ENCODE measurements at regions not wholly inside any gene's neighbourhood (a gene's known extent, or its start where the extent isn't known, plus 50 kb on each side); places are given as distances from the start of the nearest gene placed in this dataset.
"Not testable (repeated sequence)": the region's sequence is repeated elsewhere in the genome, so short reads cannot be mapped to it uniquely, and the experiment has no call there.

GRCh38 chr17:33562792-33563191 is 269.7 kb upstream of the ASIC2 start:
- TF ChIP-seq CTCF (IDR thresholded peaks at IDR 0.05; ENCODE audit: low read depth, low read length), result no peak
- CTCF ChIA-PET, result no interaction called here
- no peak for DNase-seq (ENCODE audit: low read depth, low spot score)
- no peak overlapping the region for H3K4me3 ChIP-seq (ENCODE audit: low read depth, low read length)
- H3K27ac ChIP-seq (ENCODE audit: low read depth, low read length), result no peak overlapping the region
- POLR2A ChIA-PET, result no interaction called here
- H3K27me3 ChIP-seq (ENCODE audit: control insufficient read depth, insufficient read depth, low read length), result no peaks in the 10 kb centered on the region
- peaks cover 20% of the 10 kb centered on the region for H3K9me3 ChIP-seq (ENCODE audit: control insufficient read depth, insufficient read depth, low read length)

- TF ChIP-seq CTCF (IDR thresholded peaks at IDR 0.05; ENCODE audit: low read depth, low read length), result no peak
These were observed 271.1 kb upstream of the ASIC2 start for GRCh38 chr17:33564146-33564545.

GRCh38 chr17:33567223-33567622 is 274.1 kb upstream of the ASIC2 start:
- peaks cover 24% of the 10 kb centered on the region for H3K9me3 ChIP-seq (ENCODE audit: control insufficient read depth, insufficient read depth, low read length)
- H3K4me3 ChIP-seq (ENCODE audit: low read depth, low read length), result no peak overlapping the region
- H3K27me3 ChIP-seq (ENCODE audit: control insufficient read depth, insufficient read depth, low read length), result no peaks in the 10 kb centered on the region
- no peak overlapping the region for H3K27ac ChIP-seq (ENCODE audit: low read depth, low read length)
- ChIA-PET POLR2A (no interaction called here), CTCF (no interaction called here)
- TF ChIP-seq CTCF (IDR thresholded peaks at IDR 0.05; ENCODE audit: low read depth, low read length), result no peak
- no peak for DNase-seq (ENCODE audit: low read depth, low spot score)

More at GRCh38 chr17:33564146-33564545, 271.1 kb upstream of the ASIC2 start:
- H3K4me3 ChIP-seq (ENCODE audit: low read depth, low read length), result no peak overlapping the region
- DNase-seq (ENCODE audit: low read depth, low spot score), result no peak
- no peak overlapping the region for H3K27ac ChIP-seq (ENCODE audit: low read depth, low read length)
- H3K9me3 ChIP-seq (ENCODE audit: control insufficient read depth, insufficient read depth, low read length), result peaks cover 20% of the 10 kb centered on the region
- CTCF ChIA-PET, result no interaction called here
- no peaks in the 10 kb centered on the region for H3K27me3 ChIP-seq (ENCODE audit: control insufficient read depth, insufficient read depth, low read length)
- POLR2A ChIA-PET, result no interaction called here

GRCh38 chr17:33572615-33573014 is 279.5 kb upstream of the ASIC2 start:
- Histone ChIP-seq H3K27ac (ENCODE audit: low read depth, low read length) (no peak overlapping the region), H3K27me3 (ENCODE audit: control insufficient read depth, insufficient read depth, low read length) (no peaks in the 10 kb centered on the region), H3K9me3 (ENCODE audit: control insufficient read depth, insufficient read depth, low read length) (peaks cover 28% of the 10 kb centered on the region), H3K4me3 (ENCODE audit: low read depth, low read length) (no peak overlapping the region)
- ChIA-PET CTCF (interaction anchor here (0.5 kb wide), 1 partner anchor 62 kb away, joined by 6 read pairs; no protein-coding TSS in a partner anchor), POLR2A (no interaction called here)
- DNase-seq (ENCODE audit: low read depth, low spot score), result no peak
- TF ChIP-seq CTCF (IDR thresholded peaks at IDR 0.05; ENCODE audit: low read depth, low read length), result no peak

GRCh38 chr17:33574942-33575445 is 281.9 kb upstream of the ASIC2 start:
- no peak for TF ChIP-seq CTCF (IDR thresholded peaks at IDR 0.05; ENCODE audit: low read depth, low read length)
- POLR2A ChIA-PET, result no interaction called here
- no peaks in the 10 kb centered on the region for H3K27me3 ChIP-seq (ENCODE audit: control insufficient read depth, insufficient read depth, low read length)
- CTCF ChIA-PET, result no interaction called here
- DNase-seq (ENCODE audit: low read depth, low spot score), result no peak
- H3K9me3 ChIP-seq (ENCODE audit: control insufficient read depth, insufficient read depth, low read length), result peaks cover 41% of the 10 kb centered on the region
- H3K4me3 ChIP-seq (ENCODE audit: low read depth, low read length), result no peak overlapping the region
- no peak overlapping the region for H3K27ac ChIP-seq (ENCODE audit: low read depth, low read length)

GRCh38 chr17:33579740-33580139 is 286.6 kb upstream of the ASIC2 start:
- CTCF ChIA-PET; DNase-seq (ENCODE audit: low read depth, low spot score); H3K27me3 ChIP-seq (ENCODE audit: control insufficient read depth, insufficient read depth, low read length); H3K27ac ChIP-seq (ENCODE audit: low read depth, low read length); POLR2A ChIA-PET; H3K4me3 ChIP-seq (ENCODE audit: low read depth, low read length): not testable (repeated sequence)
- H3K9me3 ChIP-seq (ENCODE audit: control insufficient read depth, insufficient read depth, low read length), result peaks cover 38% of the 10 kb centered on the region; the same call in 1 of the 2 replicates

Measured in AG04450 (cell line).